ENCODE measurements at regions not wholly inside any gene's neighbourhood (a gene's known extent, or its start where the extent isn't known, plus 50 kb on each side); places are given as distances from the start of the nearest gene placed in this dataset.
"Not testable (repeated sequence)": the region's sequence is repeated elsewhere in the genome, so short reads cannot be mapped to it uniquely, and the experiment has no call there.

DNA sequence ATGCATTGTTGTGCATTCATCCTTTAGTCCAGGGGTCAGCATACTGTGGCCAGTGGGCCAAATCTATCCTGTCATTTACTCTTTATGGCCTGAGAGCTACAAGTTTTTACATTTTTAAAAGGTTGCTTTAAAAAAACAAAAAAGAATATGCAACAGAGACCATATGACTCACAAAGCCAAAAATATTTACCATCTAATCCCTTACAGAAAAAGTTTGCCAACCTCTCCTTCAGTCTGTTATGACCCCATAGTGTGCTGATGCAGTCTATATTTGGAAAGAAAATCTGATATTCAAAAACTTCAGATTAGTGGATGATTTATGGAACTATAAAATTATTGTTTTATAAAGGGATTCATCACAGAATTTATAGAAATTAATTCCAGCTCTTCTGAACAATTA is 237.5 kb upstream of the IL12A start:
- H3K36me3 Mint-ChIP-seq (ENCODE audit: low read depth): no peaks in the 10 kb centered on the region
- intact Hi-C loops (cut with micrococcal nuclease): no loop called here
- peaks cover 2% of the 10 kb centered on the region for H3K9me3 Mint-ChIP-seq
- H3K4me1 Mint-ChIP-seq (ENCODE audit: low read depth): no peaks in the 10 kb centered on the region
- DNase-seq: no peak
- CTCF ChIA-PET: interaction anchor here (0.6 kb wide), 1 partner anchor 15 kb away, joined by 4 read pairs; no protein-coding TSS in a partner anchor
- no peaks in the 10 kb centered on the region for H3K27me3 Mint-ChIP-seq (ENCODE audit: low read depth)
- no peak overlapping the region for H3K27ac Mint-ChIP-seq
- H3K4me3 Mint-ChIP-seq: no peak overlapping the region

DNA sequence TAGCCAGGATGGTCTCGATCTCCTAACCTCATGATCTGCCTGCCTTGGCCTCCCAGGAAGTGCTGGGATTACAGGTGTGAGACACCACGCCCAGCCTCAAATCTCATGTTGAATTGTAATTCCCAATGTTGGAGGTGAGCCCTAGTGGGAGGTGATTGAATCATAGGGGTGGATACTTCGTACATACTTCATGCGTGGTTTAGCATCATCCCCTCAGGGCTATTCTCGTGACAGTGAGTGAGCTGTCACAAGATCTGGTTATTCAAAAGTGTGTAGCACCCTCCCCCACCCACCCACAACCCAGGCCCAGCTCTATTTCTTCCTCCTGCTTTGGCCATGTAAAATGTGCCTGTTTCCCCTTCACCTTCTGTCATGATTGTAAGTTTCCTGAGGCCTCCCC is 236.9 kb upstream of the IL12A start:
- peaks cover 2% of the 10 kb centered on the region for H3K9me3 Mint-ChIP-seq
- no peak overlapping the region for H3K27ac Mint-ChIP-seq
- CTCF ChIA-PET: interaction anchor here (0.6 kb wide), 1 partner anchor 16 kb away, joined by 4 read pairs; no protein-coding TSS in a partner anchor
- no peaks in the 10 kb centered on the region for H3K4me1 Mint-ChIP-seq (ENCODE audit: low read depth)
- no peaks in the 10 kb centered on the region for H3K36me3 Mint-ChIP-seq (ENCODE audit: low read depth)
- H3K27me3 Mint-ChIP-seq (ENCODE audit: low read depth): no peaks in the 10 kb centered on the region
- no peak for DNase-seq
- intact Hi-C loops (cut with micrococcal nuclease): no loop called here
- no peak overlapping the region for H3K4me3 Mint-ChIP-seq

- CTCF ChIA-PET; intact Hi-C loops (cut with micrococcal nuclease); H3K36me3 Mint-ChIP-seq (ENCODE audit: low read depth); H3K4me1 Mint-ChIP-seq (ENCODE audit: low read depth); H3K4me3 Mint-ChIP-seq; H3K9me3 Mint-ChIP-seq; DNase-seq; H3K27ac Mint-ChIP-seq: not testable (repeated sequence)
- peaks cover 12% of the 10 kb centered on the region for H3K27me3 Mint-ChIP-seq (ENCODE audit: low read depth)
Measured at GRCh38 chr3:159756279-159757207, 232.1 kb upstream of the IL12A start.

DNA sequence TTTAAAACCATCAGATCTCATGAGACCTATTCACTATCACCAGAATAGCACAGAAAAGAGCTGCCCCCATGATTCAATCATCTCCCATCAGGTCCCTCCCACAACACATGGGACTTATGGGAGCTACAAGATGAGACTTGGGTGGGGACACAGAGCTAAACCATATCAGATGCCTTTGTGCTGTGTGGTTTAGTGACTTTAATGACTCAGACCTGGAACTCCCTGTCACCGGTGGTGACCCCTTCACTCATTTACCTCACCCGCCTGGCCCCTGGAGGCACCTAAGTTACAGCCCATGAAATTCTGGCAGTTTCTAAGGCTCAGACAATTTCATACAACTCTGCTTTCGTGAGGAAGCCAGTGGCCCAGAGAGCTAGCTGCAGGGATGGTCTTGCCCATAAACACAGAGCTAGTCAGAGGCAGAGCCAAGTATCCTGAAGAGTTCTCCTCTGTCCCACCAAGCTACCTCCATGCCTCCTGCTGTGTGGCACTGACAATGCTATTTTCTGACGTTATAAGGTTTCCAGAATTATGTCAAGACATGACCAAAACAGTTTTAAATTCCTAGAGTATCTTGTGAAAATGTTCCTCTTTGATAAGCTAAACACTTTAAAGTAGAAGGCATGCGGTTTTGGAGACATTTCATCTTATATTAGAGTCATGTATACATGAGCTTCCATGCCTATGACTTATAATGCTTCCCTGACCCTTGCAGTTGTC is 231.1 kb upstream of the IL12A start:
- CTCF ChIA-PET: interaction anchor here (0.7 kb wide), 1 partner anchor 249 kb away, joined by 3 read pairs; no protein-coding TSS in a partner anchor
- intact Hi-C loops (cut with micrococcal nuclease): no loop called here
- no peak overlapping the region for H3K27ac Mint-ChIP-seq

GRCh38 chr3:159760046-159760445 is 228.6 kb upstream of the IL12A start:
- H3K4me1 Mint-ChIP-seq (ENCODE audit: low read depth): peaks cover 7% of the 10 kb centered on the region
- no peak overlapping the region for H3K4me3 Mint-ChIP-seq
- no peaks in the 10 kb centered on the region for H3K9me3 Mint-ChIP-seq
- no peak overlapping the region for H3K27ac Mint-ChIP-seq
- peaks cover 29% of the 10 kb centered on the region for H3K27me3 Mint-ChIP-seq (ENCODE audit: low read depth)
- no peaks in the 10 kb centered on the region for H3K36me3 Mint-ChIP-seq (ENCODE audit: low read depth)
- no peak for DNase-seq
- intact Hi-C loops (cut with micrococcal nuclease): no loop called here
- CTCF ChIA-PET: no interaction called here

More for the DNA sequence above, 231.1 kb upstream of the IL12A start:
- Mint-ChIP-seq H3K4me1 (ENCODE audit: low read depth) (no peaks in the 10 kb centered on the region), H3K36me3 (ENCODE audit: low read depth) (no peaks in the 10 kb centered on the region), H3K4me3 (no peak overlapping the region), H3K27me3 (ENCODE audit: low read depth) (peaks cover 17% of the 10 kb centered on the region), H3K9me3 (peaks cover 2% of the 10 kb centered on the region)
- no peak for DNase-seq

GRCh38 chr3:159761369-159761768 is 227.3 kb upstream of the IL12A start:
- Mint-ChIP-seq H3K36me3 (ENCODE audit: low read depth) (no peaks in the 10 kb centered on the region), H3K9me3 (no peaks in the 10 kb centered on the region), H3K27ac (no peak overlapping the region), H3K27me3 (ENCODE audit: low read depth) (peaks cover 41% of the 10 kb centered on the region), H3K4me3 (no peak overlapping the region), H3K4me1 (ENCODE audit: low read depth) (peaks cover 16% of the 10 kb centered on the region)
- DNase-seq: no peak
- CTCF ChIA-PET: no interaction called here
- intact Hi-C loops (cut with micrococcal nuclease): no loop called here

GRCh38 chr3:159761848-159762635 is 226.6 kb upstream of the IL12A start:
- peaks cover 16% of the 10 kb centered on the region for H3K4me1 Mint-ChIP-seq (ENCODE audit: low read depth)
- H3K27ac Mint-ChIP-seq: no peak overlapping the region
- no peak overlapping the region for H3K4me3 Mint-ChIP-seq
- CTCF ChIA-PET: no interaction called here
- intact Hi-C loops (cut with micrococcal nuclease): loop anchor here (2.0 kb wide), 1 partner anchor 67 kb away; no protein-coding TSS in a partner anchor
- no peaks in the 10 kb centered on the region for H3K9me3 Mint-ChIP-seq
- no peak for DNase-seq
- H3K36me3 Mint-ChIP-seq (ENCODE audit: low read depth): no peaks in the 10 kb centered on the region
- peaks cover 45% of the 10 kb centered on the region for H3K27me3 Mint-ChIP-seq (ENCODE audit: low read depth)

DNA sequence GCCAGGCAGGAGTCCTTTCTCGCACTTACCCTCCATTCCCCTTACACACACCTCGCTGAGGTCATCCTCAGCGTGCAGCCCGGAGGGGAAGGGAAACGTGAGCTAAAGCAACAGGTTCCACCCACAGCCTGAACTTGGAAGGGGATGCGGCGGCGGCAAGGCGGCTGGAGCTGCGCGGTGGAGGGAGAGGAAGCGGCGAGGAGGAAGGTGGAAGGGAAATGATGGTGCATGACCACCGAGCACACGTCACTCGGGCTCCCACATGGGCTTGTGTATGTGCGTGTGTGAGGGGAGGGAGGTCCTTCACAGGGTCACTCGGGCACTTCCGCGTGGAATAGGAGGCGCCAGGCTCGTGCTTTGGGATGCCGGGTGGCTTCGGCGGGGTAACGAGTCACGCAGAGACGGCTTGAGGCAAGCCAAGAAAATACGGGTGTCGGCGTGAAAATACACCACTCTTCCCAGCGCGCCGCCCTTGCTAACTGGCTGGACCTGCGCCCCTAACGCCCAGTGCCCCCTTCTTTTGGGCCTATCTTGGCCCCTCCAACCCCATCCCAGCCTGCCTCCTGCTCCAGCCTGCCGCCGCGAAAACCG is 225.5 kb upstream of the IL12A start:
- intact Hi-C loops (cut with micrococcal nuclease): loop anchor here (2.0 kb wide), 1 partner anchor 66 kb away; no protein-coding TSS in a partner anchor
- H3K27ac Mint-ChIP-seq: no peak overlapping the region

DNA sequence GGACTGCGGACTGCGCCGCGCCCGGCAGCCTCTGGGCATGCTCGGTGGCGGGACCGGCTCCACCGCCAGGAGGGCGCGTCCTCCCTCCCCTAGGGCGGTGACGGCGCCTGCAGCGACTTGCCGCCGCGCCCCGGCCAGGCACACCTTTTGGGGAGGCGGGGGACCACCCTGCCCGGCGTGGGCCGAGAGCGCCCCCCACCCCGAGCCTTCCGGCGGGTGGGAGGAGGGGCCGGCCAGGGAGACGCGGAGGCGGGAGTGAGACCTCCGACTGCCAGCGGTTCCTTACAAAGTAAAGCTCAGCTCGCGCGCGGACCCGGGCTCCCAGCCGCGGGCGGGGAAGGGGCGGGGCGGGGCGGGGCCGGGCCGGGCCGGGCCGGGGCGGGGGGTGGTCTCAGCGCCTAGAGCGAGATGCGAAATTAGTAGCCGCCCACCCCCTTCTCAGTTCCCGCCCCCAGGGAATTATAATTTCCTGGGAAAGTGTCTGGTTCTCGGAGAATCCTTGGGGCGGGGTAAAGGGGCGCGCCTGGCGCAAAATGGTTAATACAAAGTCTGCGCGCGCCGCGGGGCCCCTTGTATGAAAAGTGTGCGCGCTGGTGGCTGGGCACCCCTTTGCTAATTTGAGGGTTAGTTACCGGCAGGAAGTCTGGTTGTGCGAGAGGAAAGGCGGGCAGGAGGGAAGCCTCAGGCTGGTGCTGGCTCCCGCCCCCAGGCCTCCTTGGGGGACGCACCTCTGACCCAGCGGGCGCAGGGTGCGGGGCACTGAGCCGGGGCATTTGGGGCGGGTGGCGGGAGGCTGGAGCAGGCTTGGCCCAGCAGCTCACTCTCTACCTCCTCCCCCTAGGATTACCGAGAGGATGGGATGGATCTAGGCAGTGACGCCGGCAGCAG is 224.8 kb upstream of the IL12A start:
- no peak overlapping the region for H3K27ac Mint-ChIP-seq
- H3K9me3 Mint-ChIP-seq: no peaks in the 10 kb centered on the region
- peak overlapping the region; percentile 75 for H3K4me3 Mint-ChIP-seq
- peaks cover 45% of the 10 kb centered on the region for H3K27me3 Mint-ChIP-seq (ENCODE audit: low read depth)
- peak; percentile 23 for DNase-seq
- intact Hi-C loops (cut with micrococcal nuclease): loop anchor here (2.0 kb wide), 1 partner anchor 65 kb away; no protein-coding TSS in a partner anchor
- CTCF ChIA-PET: no interaction called here
- peaks cover 16% of the 10 kb centered on the region for H3K4me1 Mint-ChIP-seq (ENCODE audit: low read depth)
- no peaks in the 10 kb centered on the region for H3K36me3 Mint-ChIP-seq (ENCODE audit: low read depth)

More for the DNA sequence above, 225.5 kb upstream of the IL12A start:
- Mint-ChIP-seq H3K27me3 (ENCODE audit: low read depth) (peaks cover 45% of the 10 kb centered on the region), H3K4me3 (peak overlapping the region; percentile 75), H3K9me3 (no peaks in the 10 kb centered on the region), H3K36me3 (ENCODE audit: low read depth) (no peaks in the 10 kb centered on the region), H3K4me1 (ENCODE audit: low read depth) (peaks cover 16% of the 10 kb centered on the region)
- peak; percentile 44 for DNase-seq
- CTCF ChIA-PET: no interaction called here

GRCh38 chr3:159764490-159765029 is 224.1 kb upstream of the IL12A start:
- H3K27ac Mint-ChIP-seq: no peak overlapping the region
- H3K4me3 Mint-ChIP-seq: peak overlapping the region; percentile 64
- peaks cover 16% of the 10 kb centered on the region for H3K4me1 Mint-ChIP-seq (ENCODE audit: low read depth)
- intact Hi-C loops (cut with micrococcal nuclease): no loop called here
- no peak for DNase-seq
- no peaks in the 10 kb centered on the region for H3K36me3 Mint-ChIP-seq (ENCODE audit: low read depth)
- H3K27me3 Mint-ChIP-seq (ENCODE audit: low read depth): peaks cover 45% of the 10 kb centered on the region
- CTCF ChIA-PET: no interaction called here
- no peaks in the 10 kb centered on the region for H3K9me3 Mint-ChIP-seq
